IMR-90 (cell line): ENCODE measurements at regions not wholly inside any gene's neighbourhood (a gene's known extent, or its start where the extent isn't known, plus 50 kb on each side); places are given as distances from the start of the nearest gene placed in this dataset.

ENCODE experiments used
- ATAC-seq: fragments of 200-7000 bp; cut with Tn5 transposase; 2 replicates; pipeline ENCODE4 v1.9.1; 2020; ENCODE audit warnings: low read depth, mild to moderate bottlenecking, moderate library complexity
- BruUV-seq: library from RNA; stranded (reverse); fragments of 400-500 nt; replicated peaks from 2 replicates; lab custom pipeline; 2021; lab: Mats Ljungman, UMichigan
- CTCF ChIA-PET: fragments of 300-600 bp; formaldehyde crosslinking; extraction: SDS; loops from one replicate; lab custom pipeline; 2021; ENCODE audit warnings: antibody characterized with exemption; lab: Yijun Ruan, JAX
- POLR2A ChIA-PET: fragments of 300-600 bp; sonication (Branson Sonifier 250); formaldehyde crosslinking; loops from one replicate; lab custom pipeline; 2022; ENCODE audit warnings: antibody characterized with exemption; ENCODE audit not compliant: unreplicated experiment; lab: Charles Lee
- DNase-seq: peaks from one replicate; pipeline ENCODE4 v3.0.0; 2013
- H2AFZ ChIP-seq: replicated peaks from 2 replicates; pipeline ENCODE3; 2013; ENCODE audit warnings: low read length, mild to moderate bottlenecking; ENCODE audit not compliant: poor library complexity
- H2AK5ac ChIP-seq: 2 replicates; pipeline ENCODE4 v1.6.1; 2013; ENCODE audit warnings: low read depth, low read length, inconsistent platforms
- H2AK9ac ChIP-seq: replicated peaks from 2 replicates; pipeline ENCODE3; 2013; ENCODE audit warnings: mild to moderate bottlenecking, low read depth, low read length, moderate library complexity; ENCODE audit not compliant: poor library complexity
- H2BK120ac ChIP-seq: 2 replicates; pipeline ENCODE4 v1.6.1; 2013; ENCODE audit warnings: low read depth, low read length, inconsistent platforms
- H2BK15ac ChIP-seq: 3 replicates; pipeline ENCODE4 v1.6.1; 2013; ENCODE audit warnings: low read depth, low read length, inconsistent platforms
- H2BK20ac ChIP-seq: 2 replicates; pipeline ENCODE4 v1.6.1; 2013; ENCODE audit warnings: low read depth, mild to moderate bottlenecking, inconsistent platforms, low read length, moderate library complexity
- H2BK5ac ChIP-seq: 2 replicates; pipeline ENCODE4 v1.6.1; 2013; ENCODE audit warnings: mild to moderate bottlenecking, low read depth, low read length, inconsistent platforms; ENCODE audit not compliant: poor library complexity, severe bottlenecking
- H3K14ac ChIP-seq: replicated peaks from 2 replicates; pipeline ENCODE4 v1.6.1; 2013; ENCODE audit warnings: low read depth, low read length, inconsistent platforms
- H3K18ac ChIP-seq: 2 replicates; pipeline ENCODE4 v1.6.1; 2013; ENCODE audit warnings: low read depth, low read length, control low read depth
- H3K23ac ChIP-seq: 2 replicates; pipeline ENCODE4 v1.6.1; 2013; ENCODE audit warnings: low read depth, low read length, inconsistent platforms
- H3K27ac ChIP-seq: 2 replicates; pipeline ENCODE4 v1.5.1; 2013; ENCODE audit warnings: mild to moderate bottlenecking, control low read depth, low read length; ENCODE audit not compliant: insufficient read depth
- H3K27me3 ChIP-seq: 2 replicates; pipeline ENCODE4 v1.6.1; 2013; ENCODE audit warnings: low read length; ENCODE audit not compliant: control insufficient read depth, insufficient read depth
- H3K36me3 ChIP-seq: 2 replicates; pipeline ENCODE4 v1.6.1; 2013; ENCODE audit warnings: low read length, mixed read lengths; ENCODE audit not compliant: control insufficient read depth, insufficient read depth
- H3K4ac ChIP-seq: 2 replicates; pipeline ENCODE4 v1.6.1; 2013; ENCODE audit warnings: low read depth, low read length, inconsistent platforms
- H3K4me1 ChIP-seq: 2 replicates; pipeline ENCODE4 v1.6.1; 2013; ENCODE audit warnings: low read length, mixed read lengths; ENCODE audit not compliant: control insufficient read depth, insufficient read depth
- H3K4me2 ChIP-seq: 2 replicates; pipeline ENCODE4 v1.6.1; 2013; ENCODE audit warnings: low read depth, mild to moderate bottlenecking, control low read depth, low read length, moderate library complexity
- H3K4me3 ChIP-seq: 2 replicates; pipeline ENCODE4 v1.5.1; 2013; ENCODE audit warnings: low read depth, mild to moderate bottlenecking, control low read depth, low read length, moderate library complexity; ENCODE audit not compliant: insufficient read depth
- H3K56ac ChIP-seq: 2 replicates; pipeline ENCODE4 v1.6.1; 2013; ENCODE audit warnings: low read length, inconsistent platforms; ENCODE audit not compliant: insufficient read depth; ENCODE audit errors: extremely low read depth
- H3K79me1 ChIP-seq, 2 experiments: 2 replicates each; pipeline ENCODE4 v1.6.1; 2013; ENCODE audit warnings: low read length in 2 of 2, inconsistent platforms in 1 of 2, low read depth in 1 of 2
- H3K9ac ChIP-seq: 2 replicates; pipeline ENCODE4 v1.6.1; 2013; ENCODE audit warnings: low read depth, low read length, control low read depth
- H3K9me1 ChIP-seq: 2 replicates; pipeline ENCODE4 v1.6.1; 2013; ENCODE audit warnings: low read length, inconsistent platforms; ENCODE audit not compliant: insufficient read depth
- H3K9me3 ChIP-seq: 2 replicates; pipeline ENCODE4 v1.6.1; 2013; ENCODE audit warnings: low read length; ENCODE audit not compliant: control insufficient read depth, insufficient read depth
- H4K20me1 ChIP-seq: 2 replicates; pipeline ENCODE4 v1.6.1; 2013; ENCODE audit warnings: low read length, inconsistent platforms; ENCODE audit not compliant: insufficient read depth
- H4K5ac ChIP-seq: 2 replicates; pipeline ENCODE4 v1.6.1; 2013; ENCODE audit warnings: mild to moderate bottlenecking, low read depth, low read length, control low read depth
- H4K8ac ChIP-seq, 2 experiments: 2 replicates each; pipeline ENCODE4 v1.6.1; 2013; ENCODE audit warnings: low read depth in 2 of 2, low read length in 2 of 2, control low read depth in 1 of 2, inconsistent platforms in 1 of 2
- H4K91ac ChIP-seq: 2 replicates; pipeline ENCODE4 v1.6.1; 2013; ENCODE audit warnings: low read depth, low read length, inconsistent platforms; ENCODE audit not compliant: insufficient read depth
- MAFK ChIP-seq: IDR thresholded peaks from 2 replicates; pipeline ENCODE4 v1.6.1; 2012; ENCODE audit warnings: low read depth, low read length, improper control_type of control experiment
- NFE2L2 ChIP-seq: fragments of 150-350 bp; IDR thresholded peaks from 2 replicates; pipeline ENCODE4 v1.6.1; 2016; ENCODE audit warnings: low read depth, mild to moderate bottlenecking, low read length
- RAD21 ChIP-seq: IDR thresholded peaks from 2 replicates; pipeline ENCODE4 v1.6.1; 2012; ENCODE audit warnings: low read length, improper control_type of control experiment
- WGBS, 2 experiments: methylation state at CpG; one replicate each; pipeline versions ENCODE4 v1.1.5 to v1.1.7; 2013; ENCODE audit warnings: missing lambda C conversion rate in 2 of 2; ENCODE audit not compliant: insufficient read length in 1 of 2; ENCODE audit errors: extremely low coverage in 2 of 2; 5-methylcytosine and 5-hydroxymethylcytosine counted together
- dilution Hi-C: fragments of 300-500 bp; cut with HindIII; formaldehyde crosslinking; loops from one replicate; pipeline ENCODE4 v1.14.3; 2018; ENCODE audit warnings: low sequenced_read_pairs; ENCODE audit not compliant: unreplicated experiment
- in situ Hi-C: fragments of 300-500 bp; cut with MboI; formaldehyde crosslinking; loops from 3 replicates; pipeline ENCODE4 v1.14.3; 2019; ENCODE audit warnings: low sequenced_read_pairs, inconsistent platforms, mixed read lengths
- intact Hi-C: fragments of 100-400 bp; cut with micrococcal nuclease; formaldehyde crosslinking; loops from 2 replicates; pipeline ENCODE4 v1.10.0; 2022
- TF ChIP-seq, protein P1 (sequence below): fragments of 150-350 bp; IDR thresholded peaks from 2 replicates; pipeline ENCODE4 v1.6.1; 2016; ENCODE audit warnings: low read depth, mild to moderate bottlenecking, low read length, moderate library complexity, borderline replicate concordance

GRCh38 chr16:35562919-35563318 is 2103.5 kb downstream of the TP53TG3F start:
- Histone ChIP-seq H3K9me3 (peaks cover 12% of the 10 kb centered on the region), H3K4ac (no peak overlapping the region), H2AK9ac (no peak overlapping the region), H3K9ac (no peak overlapping the region), H3K9me1 (no peaks in the 10 kb centered on the region), H3K56ac (no peak overlapping the region), H3K23ac (no peak overlapping the region), H2BK5ac (no peak overlapping the region), H3K14ac (no peak overlapping the region), H3K4me2 (no peak overlapping the region), H3K27ac (no peak overlapping the region), H2AK5ac (no peak overlapping the region), H3K79me1 (no peaks in the 10 kb centered on the region), H4K91ac (no peak overlapping the region), H3K27me3 (no peaks in the 10 kb centered on the region), H3K4me1 (no peaks in the 10 kb centered on the region), H2BK120ac (no peak overlapping the region), H4K5ac (no peak overlapping the region), H2BK20ac (no peak overlapping the region), H4K8ac (no peak overlapping the region), H3K18ac (no peak overlapping the region), H2BK15ac (no peak overlapping the region), H3K36me3 (no peaks in the 10 kb centered on the region), H3K4me3 (no peak overlapping the region), H2AFZ (no peak overlapping the region), H4K20me1 (no peaks in the 10 kb centered on the region)
- BruUV-seq: no TSS peak
- in situ Hi-C loops (no loop called here), intact Hi-C loops (no loop called here), dilution Hi-C loops (no loop called here)
- ChIA-PET CTCF (no interaction called here), POLR2A (no interaction called here)
- DNase-seq (no peak), ATAC-seq (no peak)
- 0% methylated on average over 1 of the region's 1 CpG; no CpG with 5 or more reads in 1 of the 2 experiments for WGBS, 2 experiments
- TF ChIP-seq MAFK: no peak
- TF ChIP-seq NFE2L2: no peak
- TF ChIP-seq, protein P1, sequence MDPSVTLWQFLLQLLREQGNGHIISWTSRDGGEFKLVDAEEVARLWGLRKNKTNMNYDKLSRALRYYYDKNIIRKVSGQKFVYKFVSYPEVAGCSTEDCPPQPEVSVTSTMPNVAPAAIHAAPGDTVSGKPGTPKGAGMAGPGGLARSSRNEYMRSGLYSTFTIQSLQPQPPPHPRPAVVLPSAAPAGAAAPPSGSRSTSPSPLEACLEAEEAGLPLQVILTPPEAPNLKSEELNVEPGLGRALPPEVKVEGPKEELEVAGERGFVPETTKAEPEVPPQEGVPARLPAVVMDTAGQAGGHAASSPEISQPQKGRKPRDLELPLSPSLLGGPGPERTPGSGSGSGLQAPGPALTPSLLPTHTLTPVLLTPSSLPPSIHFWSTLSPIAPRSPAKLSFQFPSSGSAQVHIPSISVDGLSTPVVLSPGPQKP: no peak
- TF ChIP-seq RAD21: no peak
